ENCODE measurements at regions not wholly inside any gene's neighbourhood (a gene's known extent, or its start where the extent isn't known, plus 50 kb on each side); places are given as distances from the start of the nearest gene placed in this dataset.

DNA sequence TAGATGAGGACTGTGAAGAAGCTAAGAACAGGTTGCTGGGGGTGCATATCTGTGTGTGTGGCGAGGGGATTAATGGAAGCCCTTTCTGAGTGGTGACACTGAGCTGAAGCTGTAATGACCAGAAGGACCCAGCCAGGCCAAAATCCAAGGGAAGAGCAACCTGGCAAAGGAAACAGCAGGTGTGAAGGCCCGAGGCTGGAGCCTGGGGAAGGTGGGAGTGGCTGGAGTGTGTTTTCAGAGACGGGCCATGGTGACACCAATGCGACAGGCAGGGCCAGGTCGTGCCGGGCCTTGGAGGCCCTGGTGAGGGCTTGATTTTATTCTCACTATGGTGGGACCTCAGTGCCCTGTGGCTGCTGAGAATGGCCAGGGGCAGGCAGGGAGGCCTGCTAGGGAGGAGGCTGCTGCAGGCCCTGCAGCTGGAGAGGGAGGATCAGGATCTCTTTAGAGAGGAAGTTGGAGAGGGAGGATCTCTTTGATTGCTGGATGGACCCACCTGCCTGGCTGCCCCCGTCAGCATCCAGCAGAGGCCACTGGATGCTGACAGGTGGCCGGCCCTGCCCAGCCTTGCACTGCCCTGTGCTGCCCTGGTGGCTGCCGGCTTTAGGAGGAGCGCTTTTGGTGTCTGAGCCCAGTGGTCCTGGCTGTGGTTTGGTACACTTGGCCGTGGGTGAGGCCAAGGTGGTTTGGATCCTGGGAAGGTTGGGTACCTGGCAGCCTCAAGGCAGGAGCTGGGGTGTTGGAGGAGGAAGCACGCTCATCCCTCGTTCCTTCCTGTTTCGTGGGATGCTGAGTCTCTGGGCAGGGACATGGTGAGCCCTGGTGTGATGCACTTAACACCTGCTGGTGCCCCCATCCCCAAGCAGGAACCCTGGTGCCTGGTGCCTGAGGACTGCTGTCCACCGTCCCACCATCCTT, 188.3 kb downstream of the SEC14L1 start:
- TF ChIP-seq USF1 (CRISPR knock-in tag; IDR thresholded peaks at IDR 0.05) (no peak), IRF2 (CRISPR knock-in tag; IDR thresholded peaks at IDR 0.05; ENCODE audit: borderline replicate concordance, low read depth) (no peak), RELA (CRISPR knock-in tag; IDR thresholded peaks at IDR 0.05; ENCODE audit: borderline replicate concordance) (no peak), ZNF281 (CRISPR knock-in tag; IDR thresholded peaks at IDR 0.05) (no peak), NFE2L1 (CRISPR knock-in tag; IDR thresholded peaks at IDR 0.05) (no peak), SP1 (CRISPR knock-in tag; conservative IDR thresholded peaks at IDR 0.05) (no peak), NR1H2 (CRISPR knock-in tag; IDR thresholded peaks at IDR 0.05) (no peak), ZNF232 (CRISPR knock-in tag; IDR thresholded peaks at IDR 0.05) (no peak), NR2C2 (CRISPR knock-in tag; IDR thresholded peaks at IDR 0.05) (no peak)
- TF ChIP-seq, protein P1, sequence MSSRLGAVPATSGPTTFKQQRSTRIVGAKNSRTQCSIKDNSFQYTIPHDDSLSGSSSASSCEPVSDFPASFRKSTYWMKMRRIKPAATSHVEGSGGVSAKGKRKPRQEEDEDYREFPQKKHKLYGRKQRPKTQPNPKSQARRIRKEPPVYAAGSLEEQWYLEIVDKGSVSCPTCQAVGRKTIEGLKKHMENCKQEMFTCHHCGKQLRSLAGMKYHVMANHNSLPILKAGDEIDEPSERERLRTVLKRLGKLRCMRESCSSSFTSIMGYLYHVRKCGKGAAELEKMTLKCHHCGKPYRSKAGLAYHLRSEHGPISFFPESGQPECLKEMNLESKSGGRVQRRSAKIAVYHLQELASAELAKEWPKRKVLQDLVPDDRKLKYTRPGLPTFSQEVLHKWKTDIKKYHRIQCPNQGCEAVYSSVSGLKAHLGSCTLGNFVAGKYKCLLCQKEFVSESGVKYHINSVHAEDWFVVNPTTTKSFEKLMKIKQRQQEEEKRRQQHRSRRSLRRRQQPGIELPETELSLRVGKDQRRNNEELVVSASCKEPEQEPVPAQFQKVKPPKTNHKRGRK (CRISPR knock-in tag; IDR thresholded peaks at IDR 0.05; ENCODE audit: borderline replicate concordance) = no peak
- TF ChIP-seq, protein P2, sequence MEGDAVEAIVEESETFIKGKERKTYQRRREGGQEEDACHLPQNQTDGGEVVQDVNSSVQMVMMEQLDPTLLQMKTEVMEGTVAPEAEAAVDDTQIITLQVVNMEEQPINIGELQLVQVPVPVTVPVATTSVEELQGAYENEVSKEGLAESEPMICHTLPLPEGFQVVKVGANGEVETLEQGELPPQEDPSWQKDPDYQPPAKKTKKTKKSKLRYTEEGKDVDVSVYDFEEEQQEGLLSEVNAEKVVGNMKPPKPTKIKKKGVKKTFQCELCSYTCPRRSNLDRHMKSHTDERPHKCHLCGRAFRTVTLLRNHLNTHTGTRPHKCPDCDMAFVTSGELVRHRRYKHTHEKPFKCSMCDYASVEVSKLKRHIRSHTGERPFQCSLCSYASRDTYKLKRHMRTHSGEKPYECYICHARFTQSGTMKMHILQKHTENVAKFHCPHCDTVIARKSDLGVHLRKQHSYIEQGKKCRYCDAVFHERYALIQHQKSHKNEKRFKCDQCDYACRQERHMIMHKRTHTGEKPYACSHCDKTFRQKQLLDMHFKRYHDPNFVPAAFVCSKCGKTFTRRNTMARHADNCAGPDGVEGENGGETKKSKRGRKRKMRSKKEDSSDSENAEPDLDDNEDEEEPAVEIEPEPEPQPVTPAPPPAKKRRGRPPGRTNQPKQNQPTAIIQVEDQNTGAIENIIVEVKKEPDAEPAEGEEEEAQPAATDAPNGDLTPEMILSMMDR (IDR thresholded peaks at IDR 0.05) = no peak
- TF ChIP-seq, protein P3, sequence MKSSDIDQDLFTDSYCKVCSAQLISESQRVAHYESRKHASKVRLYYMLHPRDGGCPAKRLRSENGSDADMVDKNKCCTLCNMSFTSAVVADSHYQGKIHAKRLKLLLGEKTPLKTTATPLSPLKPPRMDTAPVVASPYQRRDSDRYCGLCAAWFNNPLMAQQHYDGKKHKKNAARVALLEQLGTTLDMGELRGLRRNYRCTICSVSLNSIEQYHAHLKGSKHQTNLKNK (CRISPR knock-in tag; IDR thresholded peaks at IDR 0.05) = no peak
- TF ChIP-seq, protein P4, sequence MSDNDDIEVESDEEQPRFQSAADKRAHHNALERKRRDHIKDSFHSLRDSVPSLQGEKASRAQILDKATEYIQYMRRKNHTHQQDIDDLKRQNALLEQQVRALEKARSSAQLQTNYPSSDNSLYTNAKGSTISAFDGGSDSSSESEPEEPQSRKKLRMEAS (CRISPR knock-in tag; IDR thresholded peaks at IDR 0.05) = no peak

Measured in WTC11 (cell line).